ENCODE measurements at regions not wholly inside any gene's neighbourhood (a gene's known extent, or its start where the extent isn't known, plus 50 kb on each side); places are given as distances from the start of the nearest gene placed in this dataset.

DNA sequence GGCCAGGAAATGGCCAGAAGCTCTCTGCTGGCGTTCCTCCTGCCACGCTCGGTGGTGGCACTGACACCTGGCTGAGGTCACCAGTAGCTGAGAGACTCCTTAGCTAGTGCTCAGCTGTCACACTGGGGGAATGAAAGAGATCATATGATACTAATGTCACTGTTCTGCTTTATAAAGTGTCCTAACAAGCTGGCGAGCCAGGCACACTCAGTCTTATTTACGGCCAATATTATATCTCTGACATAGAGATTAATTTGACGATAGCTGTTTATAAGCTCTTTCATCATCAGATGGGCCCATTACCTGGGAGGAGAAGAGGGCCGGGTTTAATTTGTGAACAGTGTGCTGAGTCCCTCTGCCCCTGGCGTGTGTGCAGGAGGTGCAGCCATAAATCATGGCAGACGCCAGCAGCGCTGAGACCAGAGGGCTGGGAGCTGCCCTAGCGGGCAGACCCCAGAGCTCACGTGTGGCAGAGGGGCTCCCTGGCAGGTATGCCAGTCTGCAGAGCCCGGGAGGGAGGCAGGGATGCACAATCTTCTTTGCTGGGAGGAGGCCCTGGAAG, 246.5 kb downstream of the HAUS1 start:
- DNase-seq = no peak

GRCh38 chr18:46352520-46353250, 248.5 kb downstream of the HAUS1 start:
- DNase-seq = no peak

DNA sequence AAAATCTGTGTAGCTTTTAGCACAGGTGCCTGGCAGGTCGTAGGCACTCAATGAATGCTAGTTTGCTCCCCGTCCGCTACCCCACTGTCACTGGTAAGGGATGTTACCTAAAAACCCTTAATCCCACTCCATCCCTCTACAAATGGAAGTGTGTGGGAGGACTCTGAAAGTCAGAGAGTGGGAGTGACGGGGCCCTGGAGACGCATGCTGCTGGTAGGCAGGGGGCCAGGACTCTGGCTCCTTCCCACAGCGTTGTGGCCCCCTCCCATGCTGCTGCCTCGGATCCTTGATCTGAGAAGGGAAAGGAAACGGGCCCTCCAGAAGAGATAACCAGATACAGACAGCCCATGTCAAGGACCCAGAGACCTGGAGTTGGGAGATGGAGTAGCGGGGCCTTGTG, 249.3 kb downstream of the HAUS1 start:
- no peak for DNase-seq

- DNase-seq = no peak
Observed at GRCh38 chr18:46356278-46357033, 252.3 kb downstream of the HAUS1 start.

GRCh38 chr18:46360102-46360699, 256.0 kb downstream of the HAUS1 start:
- no peak for DNase-seq

DNA sequence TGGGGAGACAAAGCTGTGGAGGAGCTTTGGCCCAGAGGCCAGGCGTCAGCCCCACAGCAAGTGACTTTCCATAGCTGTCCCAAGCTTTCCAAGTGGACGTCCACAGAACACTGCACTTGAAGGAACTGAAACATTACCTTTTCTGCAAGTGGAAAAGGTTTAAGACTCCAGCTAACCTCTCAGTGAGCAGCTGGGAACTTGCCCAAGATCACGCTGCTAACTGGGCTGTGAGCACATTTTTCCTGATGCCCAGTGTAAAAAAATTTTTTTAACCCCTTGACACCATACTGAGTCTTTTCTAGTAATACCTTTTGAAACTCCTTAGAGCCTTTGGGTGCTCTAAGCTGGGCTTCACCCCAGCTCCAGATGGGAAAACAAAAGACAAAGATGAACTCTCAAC, 256.7 kb downstream of the HAUS1 start:
- DNase-seq = no peak

DNA sequence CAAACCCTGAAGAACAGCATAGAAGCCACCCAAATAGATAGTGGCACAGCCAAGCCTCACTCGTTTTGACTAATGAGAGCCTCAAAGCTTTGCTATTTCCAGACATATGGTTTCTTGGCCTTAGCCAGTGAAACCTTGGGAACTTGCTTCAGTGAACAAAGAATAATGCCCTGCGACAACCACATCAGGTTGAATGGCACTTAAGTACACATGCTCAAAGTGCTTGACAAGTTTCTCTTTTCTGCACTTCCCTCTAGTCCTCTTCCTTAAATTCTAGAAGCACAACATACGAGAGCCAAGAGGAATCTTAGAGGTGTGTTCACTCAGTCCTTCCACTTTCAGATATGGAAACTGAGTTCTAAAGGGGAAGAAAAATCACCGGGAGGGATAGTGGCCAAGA, 258.3 kb downstream of the HAUS1 start:
- DNase-seq = no peak

- no peak for DNase-seq
Observed at GRCh38 chr18:46364048-46364447, 259.9 kb downstream of the HAUS1 start.

GRCh38 chr18:46366201-46366600, 262.0 kb downstream of the HAUS1 start:
- no peak for DNase-seq

- DNase-seq = no peak
Observed at GRCh38 chr18:46366751-46367376, 262.7 kb downstream of the HAUS1 start.

- no peak for DNase-seq
Observed at GRCh38 chr18:46369323-46369722, 265.1 kb downstream of the HAUS1 start.

- DNase-seq = no peak
Observed at GRCh38 chr18:46370898-46371297, 266.7 kb downstream of the HAUS1 start.

DNA sequence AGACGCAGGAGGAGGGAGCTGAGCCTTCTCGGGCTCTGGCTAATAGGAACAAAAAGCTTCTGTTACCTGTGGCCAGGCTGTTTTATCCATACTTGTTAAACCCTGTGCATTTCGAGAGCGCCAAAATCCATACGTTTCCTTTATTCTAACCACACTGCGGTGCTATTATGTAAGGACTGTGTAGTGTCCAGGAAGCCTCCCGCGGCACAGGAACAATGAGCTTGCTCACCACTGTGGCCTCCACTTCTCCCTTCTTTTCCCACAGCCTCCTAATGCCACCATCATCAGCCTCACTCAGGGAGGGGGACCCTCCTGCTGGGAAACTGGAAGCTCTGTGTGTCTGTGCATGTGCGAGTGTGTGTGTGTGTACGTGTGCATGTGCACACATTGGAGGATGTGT, 268.5 kb downstream of the HAUS1 start:
- no peak for DNase-seq

DNA sequence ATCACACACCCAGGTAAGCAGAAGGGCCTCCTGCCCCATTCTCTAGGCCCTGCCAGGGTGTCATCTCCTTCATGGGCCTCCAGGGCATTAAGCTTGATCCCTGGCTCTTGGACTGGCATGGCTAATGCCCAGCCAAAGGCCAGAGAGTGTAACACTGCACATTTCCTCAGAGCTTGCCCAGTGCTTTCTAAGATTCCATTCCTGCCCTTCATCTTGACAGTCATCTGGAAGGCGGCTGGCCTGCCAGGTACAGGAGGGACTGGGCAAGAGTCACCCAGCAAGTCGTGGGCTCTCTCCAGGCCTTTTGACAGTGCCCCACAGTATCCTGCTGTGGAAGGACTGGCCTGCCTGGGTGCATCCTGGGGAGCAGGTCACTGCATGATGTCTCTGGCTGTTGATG, 268.9 kb downstream of the HAUS1 start:
- DNase-seq = no peak

- no peak for DNase-seq
Observed at GRCh38 chr18:46373791-46374190, 269.6 kb downstream of the HAUS1 start.

- DNase-seq = no peak
Observed at GRCh38 chr18:46374850-46375249, 270.7 kb downstream of the HAUS1 start.

GRCh38 chr18:46377557-46377956, 273.4 kb downstream of the HAUS1 start:
- no peak for DNase-seq

DNA sequence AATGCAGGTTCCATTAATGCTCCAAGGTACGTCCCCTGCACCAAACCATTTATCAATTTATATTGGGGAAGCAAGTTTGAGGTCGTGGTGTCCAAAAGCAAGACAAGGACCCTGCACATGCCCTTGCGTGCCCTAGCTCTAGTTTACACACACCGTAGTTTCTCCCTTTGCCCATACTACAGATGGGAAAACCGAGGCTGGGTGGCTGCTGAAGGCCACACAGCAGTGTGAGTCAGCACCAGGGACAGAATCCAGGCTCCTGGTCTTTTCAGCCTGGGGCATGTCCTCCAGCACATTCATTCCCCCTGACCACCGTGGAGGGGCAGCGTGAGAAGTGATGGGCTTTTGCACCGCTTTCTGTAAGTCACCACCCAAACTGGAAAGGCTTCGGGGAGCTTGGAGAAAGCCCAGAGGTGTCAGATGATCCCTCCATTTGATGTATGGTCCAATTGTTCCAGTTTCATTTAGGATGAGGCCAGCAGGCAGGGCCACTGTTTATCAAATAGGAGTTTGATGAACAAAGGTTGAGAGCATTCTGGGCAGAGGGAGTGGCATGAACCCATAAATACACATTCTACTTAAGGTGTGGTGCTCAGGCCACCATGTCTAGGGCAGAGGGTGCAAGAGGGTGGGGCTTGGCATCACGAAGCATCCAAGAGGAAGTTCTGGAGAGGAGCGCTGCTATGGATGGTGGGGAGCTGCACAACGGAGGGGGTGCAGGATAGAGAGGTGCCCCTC, 274.1 kb downstream of the HAUS1 start:
- DNase-seq = no peak

DNA sequence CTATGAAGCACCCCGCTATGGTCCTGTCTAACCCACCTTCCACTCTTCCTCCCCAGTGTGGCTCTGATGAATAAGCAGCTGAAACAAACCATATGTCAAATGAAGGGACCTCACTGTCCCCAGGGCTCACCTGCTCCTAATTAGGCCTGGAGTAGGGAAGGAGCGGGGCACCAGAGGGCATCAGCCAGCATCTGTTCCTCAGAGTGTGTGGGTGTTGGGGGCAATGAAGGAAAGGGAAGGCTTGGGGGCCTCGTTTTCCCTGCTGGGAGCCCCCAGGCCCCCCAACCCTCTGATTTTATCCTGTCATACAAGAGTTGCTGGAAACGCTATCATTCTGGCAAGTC, 274.7 kb downstream of the HAUS1 start:
- no peak for DNase-seq

DNA sequence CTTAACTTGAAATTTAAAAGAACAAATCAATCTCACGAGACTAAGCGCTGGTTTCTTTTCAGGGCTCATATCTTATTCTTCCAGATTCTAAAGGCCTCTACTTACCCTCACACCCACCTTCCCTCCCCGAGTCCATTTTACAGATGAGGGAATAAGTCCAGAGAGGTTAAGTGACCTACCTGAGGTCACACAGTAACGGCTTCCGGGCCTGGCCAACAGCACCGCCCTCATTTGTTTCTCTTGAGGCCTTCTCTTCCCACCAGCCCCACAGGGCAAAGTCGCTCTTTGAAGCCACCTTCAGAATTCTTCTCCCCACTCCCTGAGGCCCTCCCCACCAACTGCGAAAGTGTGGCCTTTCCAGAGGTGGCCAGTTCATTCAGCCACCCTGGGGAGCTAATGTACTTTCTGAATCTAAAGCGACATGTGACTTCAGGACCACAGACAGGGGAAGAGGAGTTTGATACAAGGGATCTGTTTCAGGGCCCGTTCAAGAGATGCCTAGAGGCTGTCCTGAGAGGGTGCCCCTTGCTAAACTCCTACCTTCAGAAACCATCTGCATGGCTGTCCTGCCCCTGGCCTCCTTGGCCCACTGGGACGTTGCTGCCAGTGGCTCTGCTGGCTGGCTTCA, 275.3 kb downstream of the HAUS1 start:
- no peak for DNase-seq

GRCh38 chr18:46385124-46385523, 271.9 kb downstream of the LOXHD1 start:
- DNase-seq = no peak

DNA sequence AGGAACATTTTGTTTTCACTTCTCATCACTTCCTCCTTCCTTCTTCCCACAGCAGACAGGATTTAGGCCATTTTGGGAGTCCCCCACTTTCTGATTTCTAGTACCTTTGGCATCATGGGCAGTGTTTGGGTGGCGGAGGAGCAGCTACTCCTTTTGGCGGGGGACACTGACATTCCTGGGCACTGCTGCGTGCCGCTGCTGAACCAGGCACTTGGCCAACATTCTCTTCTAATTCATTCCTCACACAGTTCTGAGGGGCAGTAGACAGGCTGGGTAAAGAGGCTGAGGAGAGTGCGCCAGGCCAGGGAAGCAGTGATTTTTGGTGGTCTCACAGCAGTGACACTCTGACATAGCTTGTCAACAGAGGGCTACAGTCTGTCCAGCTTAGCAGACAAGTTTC, 270.2 kb downstream of the LOXHD1 start:
- DNase-seq = no peak
